Thoracic aorta (tissue), 2 donors: ENCODE measurements at regions not wholly inside any gene's neighbourhood (a gene's known extent, or its start where the extent isn't known, plus 50 kb on each side); places are given as distances from the start of the nearest gene placed in this dataset.

Experiments used
- ATAC-seq: fragments of 150-250 bp; one replicate; pipeline ENCODE4 v1.8.0; 2017; ENCODE audit warnings: low read depth; ENCODE audit not compliant: insufficient number of reproducible peaks, low FRiP score
- DNase-seq: peaks from one replicate; pipeline ENCODE4 v3.0.0-alpha.2; 2020; ENCODE audit warnings: low spot score
- H3K27ac ChIP-seq, 2 donors: fragments of 200-600 bp; sonication (generic); 1 replicate in 1 of 2; 2 replicates in 1 of 2; pipeline ENCODE4 v1.5.1; 2016; ENCODE audit warnings: mild to moderate bottlenecking in 2 of 2, moderate library complexity in 2 of 2
- H3K27me3 ChIP-seq: fragments of 200-600 bp; sonication (generic); replicated peaks from 2 replicates; pipeline ENCODE4 v1.6.0; 2016; ENCODE audit warnings: mild to moderate bottlenecking; ENCODE audit not compliant: insufficient read depth
- H3K36me3 ChIP-seq: fragments of 200-600 bp; sonication (generic); one replicate; pipeline ENCODE4 v1.5.1; 2016
- H3K4me1 ChIP-seq, 2 donors: fragments of 200-600 bp; sonication (generic); 1 replicate in 1 of 2; 2 replicates in 1 of 2; pipeline versions ENCODE4 v1.5.1 to v1.6.0; 2016; ENCODE audit warnings: low read depth in 2 of 2, mild to moderate bottlenecking in 1 of 2; ENCODE audit not compliant: control insufficient read depth in 1 of 2
- H3K4me3 ChIP-seq: fragments of 200-600 bp; sonication (generic); 2 replicates; pipeline ENCODE4 v1.5.1; 2016; ENCODE audit warnings: mild to moderate bottlenecking
- H3K9me3 ChIP-seq: fragments of 200-600 bp; sonication (generic); 2 replicates; pipeline ENCODE4 v1.5.1; 2016
- TF ChIP-seq, protein P1 (sequence below): fragments of 200-600 bp; sonication (generic); IDR thresholded peaks from one replicate; pipeline ENCODE4 v1.5.1; 2019; ENCODE audit warnings: antibody characterized with exemption

GRCh38 chr7:38034062-38034908 is 113.8 kb downstream of the EPDR1 start:
- no peaks in the 10 kb centered on the region for H3K4me1 ChIP-seq
- DNase-seq = no peak
- no peaks in the 10 kb centered on the region for H3K36me3 ChIP-seq
- TF ChIP-seq, protein P1, sequence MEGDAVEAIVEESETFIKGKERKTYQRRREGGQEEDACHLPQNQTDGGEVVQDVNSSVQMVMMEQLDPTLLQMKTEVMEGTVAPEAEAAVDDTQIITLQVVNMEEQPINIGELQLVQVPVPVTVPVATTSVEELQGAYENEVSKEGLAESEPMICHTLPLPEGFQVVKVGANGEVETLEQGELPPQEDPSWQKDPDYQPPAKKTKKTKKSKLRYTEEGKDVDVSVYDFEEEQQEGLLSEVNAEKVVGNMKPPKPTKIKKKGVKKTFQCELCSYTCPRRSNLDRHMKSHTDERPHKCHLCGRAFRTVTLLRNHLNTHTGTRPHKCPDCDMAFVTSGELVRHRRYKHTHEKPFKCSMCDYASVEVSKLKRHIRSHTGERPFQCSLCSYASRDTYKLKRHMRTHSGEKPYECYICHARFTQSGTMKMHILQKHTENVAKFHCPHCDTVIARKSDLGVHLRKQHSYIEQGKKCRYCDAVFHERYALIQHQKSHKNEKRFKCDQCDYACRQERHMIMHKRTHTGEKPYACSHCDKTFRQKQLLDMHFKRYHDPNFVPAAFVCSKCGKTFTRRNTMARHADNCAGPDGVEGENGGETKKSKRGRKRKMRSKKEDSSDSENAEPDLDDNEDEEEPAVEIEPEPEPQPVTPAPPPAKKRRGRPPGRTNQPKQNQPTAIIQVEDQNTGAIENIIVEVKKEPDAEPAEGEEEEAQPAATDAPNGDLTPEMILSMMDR = no peak
- H3K27ac ChIP-seq = no peak overlapping the region
- no peak overlapping the region for H3K4me3 ChIP-seq
- no peaks in the 10 kb centered on the region for H3K27me3 ChIP-seq
- no peaks in the 10 kb centered on the region for H3K9me3 ChIP-seq
- no peak for ATAC-seq

GRCh38 chr7:38040831-38041230 is 120.4 kb downstream of the EPDR1 start:
- Histone ChIP-seq H3K4me1 (no peaks in the 10 kb centered on the region), H3K27ac (no peak overlapping the region), H3K27me3 (no peaks in the 10 kb centered on the region), H3K9me3 (no peaks in the 10 kb centered on the region), H3K4me3 (no peak overlapping the region), H3K36me3 (no peaks in the 10 kb centered on the region)
- TF ChIP-seq, protein P1 = no peak
- ATAC-seq (no peak), DNase-seq (no peak)

DNA sequence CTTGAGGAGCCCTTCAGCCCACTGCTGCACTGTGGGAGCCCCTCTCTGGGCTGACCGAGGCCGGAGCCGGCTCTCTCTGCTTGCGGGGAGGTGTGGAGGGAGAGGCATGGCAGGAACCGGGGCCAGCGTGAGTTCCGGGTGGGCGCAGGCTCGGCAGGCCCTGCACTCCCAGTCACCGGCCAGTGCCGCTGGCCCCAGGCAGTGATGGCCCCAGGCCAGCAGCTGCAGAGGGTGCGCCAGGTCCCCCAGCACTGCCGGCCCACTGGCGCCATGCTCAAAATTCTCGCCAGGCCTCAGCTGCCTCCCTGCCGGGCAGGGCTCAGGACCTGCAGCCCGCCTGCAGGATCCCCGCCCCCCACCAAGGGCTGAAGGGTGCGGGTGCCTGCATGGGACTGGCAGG is 128.4 kb upstream of the STARD3NL start:
- TF ChIP-seq, protein P1 = no peak
- DNase-seq (no peak), ATAC-seq (no peak)
- Histone ChIP-seq H3K27ac (no peak overlapping the region), H3K4me3 (no peak overlapping the region), H3K36me3 (no peaks in the 10 kb centered on the region), H3K9me3 (no peaks in the 10 kb centered on the region), H3K4me1 (no peaks in the 10 kb centered on the region), H3K27me3 (no peaks in the 10 kb centered on the region)

DNA sequence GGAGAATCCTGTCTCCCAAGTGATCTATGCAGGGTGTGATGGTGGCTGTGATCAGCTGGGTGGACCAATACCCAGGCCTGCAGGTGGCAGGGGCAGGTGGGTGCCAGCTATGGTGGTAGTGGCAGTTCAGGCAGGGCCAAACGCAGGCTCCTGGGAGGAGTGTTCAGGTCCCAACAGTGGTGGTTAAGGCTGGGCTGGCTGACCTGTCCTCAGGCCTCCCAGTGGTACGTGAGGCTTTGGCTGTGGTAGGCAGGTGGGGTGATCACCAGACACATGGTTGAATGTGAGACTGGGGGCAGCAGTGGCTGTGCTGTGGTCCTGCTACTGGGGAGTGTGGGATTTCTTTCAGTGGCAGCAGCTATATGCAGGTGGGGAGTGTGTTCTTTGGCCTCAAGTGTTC is 126.7 kb upstream of the STARD3NL start:
- Histone ChIP-seq H3K36me3 (no peaks in the 10 kb centered on the region), H3K4me3 (no peak overlapping the region), H3K4me1 (no peaks in the 10 kb centered on the region), H3K9me3 (no peaks in the 10 kb centered on the region), H3K27ac (no peak overlapping the region), H3K27me3 (no peaks in the 10 kb centered on the region)
- no peak for ATAC-seq
- TF ChIP-seq, protein P1 = no peak
- DNase-seq = no peak

- DNase-seq (no peak), ATAC-seq (no peak)
- Histone ChIP-seq H3K9me3 (no peaks in the 10 kb centered on the region), H3K36me3 (no peaks in the 10 kb centered on the region), H3K4me3 (no peak overlapping the region), H3K27me3 (no peaks in the 10 kb centered on the region), H3K27ac (no peak overlapping the region), H3K4me1 (no peaks in the 10 kb centered on the region)
- TF ChIP-seq, protein P1 = no peak
Measured at GRCh38 chr7:38051786-38052185, 126.3 kb upstream of the STARD3NL start.
